GM19035 (cell line): ENCODE measurements at regions not wholly inside any gene's neighbourhood (a gene's known extent, or its start where the extent isn't known, plus 50 kb on each side); places are given as distances from the start of the nearest gene placed in this dataset.
"Not testable (repeated sequence)": the region's sequence is repeated elsewhere in the genome, so short reads cannot be mapped to it uniquely, and the experiment has no call there.

Experiments used
- ATAC-seq: cut with Tn5 transposase; IDR thresholded peaks from one replicate; pipeline ENCODE4 v1.9.1; 2021; ENCODE audit not compliant: unreplicated experiment

- ATAC-seq = no peak
Measured at GRCh38 chr4:84231539-84232055, 267.5 kb downstream of the NKX6-1 start.

- ATAC-seq = no peak
Measured at GRCh38 chr4:84224522-84224921, 274.6 kb downstream of the NKX6-1 start.

GRCh38 chr4:84221704-84222103 lies 277.4 kb downstream of the NKX6-1 start:
- ATAC-seq = no peak

- ATAC-seq = peak; percentile 73
Measured at GRCh38 chr4:84220990-84221389, 278.1 kb downstream of the NKX6-1 start.

GRCh38 chr4:84219656-84220055 lies 279.4 kb downstream of the NKX6-1 start:
- ATAC-seq = no peak

- ATAC-seq = no peak
Measured at GRCh38 chr4:84218031-84218430, 281.1 kb downstream of the NKX6-1 start.

GRCh38 chr4:84215217-84215616 lies 283.9 kb downstream of the NKX6-1 start:
- ATAC-seq = no peak

- ATAC-seq = not testable (repeated sequence)
Measured at GRCh38 chr4:84206226-84206625, 292.9 kb downstream of the NKX6-1 start.

GRCh38 chr4:84189144-84189543 lies 309.9 kb downstream of the NKX6-1 start:
- no peak for ATAC-seq

GRCh38 chr4:84179409-84179808 lies 319.7 kb downstream of the NKX6-1 start:
- ATAC-seq = no peak

GRCh38 chr4:84177831-84178542 lies 321.1 kb downstream of the NKX6-1 start:
- no peak for ATAC-seq

GRCh38 chr4:84176016-84176415 lies 323.1 kb downstream of the NKX6-1 start:
- ATAC-seq = no peak

GRCh38 chr4:84171871-84172270 lies 327.2 kb downstream of the NKX6-1 start:
- ATAC-seq = no peak

- ATAC-seq = no peak
Measured at GRCh38 chr4:84167564-84167963, 331.5 kb downstream of the NKX6-1 start.

GRCh38 chr4:84167093-84167492 lies 332.0 kb downstream of the NKX6-1 start:
- no peak for ATAC-seq

GRCh38 chr4:84166486-84166885 lies 332.6 kb downstream of the NKX6-1 start:
- ATAC-seq = no peak

GRCh38 chr4:84164201-84164600 lies 334.9 kb downstream of the NKX6-1 start:
- no peak for ATAC-seq

- no peak for ATAC-seq
Measured at GRCh38 chr4:84159762-84160161, 339.3 kb downstream of the NKX6-1 start.

GRCh38 chr4:84158670-84159069 lies 340.4 kb downstream of the NKX6-1 start:
- no peak for ATAC-seq

GRCh38 chr4:84151574-84151973 lies 347.5 kb downstream of the NKX6-1 start:
- no peak for ATAC-seq

GRCh38 chr4:84150177-84150576 lies 348.9 kb downstream of the NKX6-1 start:
- ATAC-seq = no peak

GRCh38 chr4:84147831-84148230 lies 351.3 kb downstream of the NKX6-1 start:
- no peak for ATAC-seq
